GM21825 (cell line): ENCODE measurements at regions not wholly inside any gene's neighbourhood (a gene's known extent, or its start where the extent isn't known, plus 50 kb on each side); places are given as distances from the start of the nearest gene placed in this dataset.

Experiments
- ATAC-seq: cut with Tn5 transposase; IDR thresholded peaks from one replicate; pipeline ENCODE4 v1.9.1; 2021; ENCODE audit warnings: mild to moderate bottlenecking, moderate library complexity; ENCODE audit not compliant: unreplicated experiment

GRCh38 chr11:59263225-59263894 lies 50.6 kb upstream of the MPEG1 start:
- ATAC-seq, result no peak
